IMR-90 (cell line): ENCODE measurements at regions not wholly inside any gene's neighbourhood (a gene's known extent, or its start where the extent isn't known, plus 50 kb on each side); places are given as distances from the start of the nearest gene placed in this dataset.

Experiments
- ATAC-seq: fragments of 200-7000 bp; cut with Tn5 transposase; 2 replicates; pipeline ENCODE4 v1.9.1; 2020; ENCODE audit warnings: low read depth, mild to moderate bottlenecking, moderate library complexity
- BruUV-seq: library from RNA; stranded (reverse); fragments of 400-500 nt; replicated peaks from 2 replicates; lab custom pipeline; 2021; lab: Mats Ljungman, UMichigan
- CTCF ChIA-PET: fragments of 300-600 bp; formaldehyde crosslinking; extraction: SDS; loops from one replicate; lab custom pipeline; 2021; ENCODE audit warnings: antibody characterized with exemption; lab: Yijun Ruan, JAX
- POLR2A ChIA-PET: fragments of 300-600 bp; sonication (Branson Sonifier 250); formaldehyde crosslinking; loops from one replicate; lab custom pipeline; 2022; ENCODE audit warnings: antibody characterized with exemption; ENCODE audit not compliant: unreplicated experiment; lab: Charles Lee
- DNase-seq: peaks from one replicate; pipeline ENCODE4 v3.0.0; 2013
- H2AFZ ChIP-seq: replicated peaks from 2 replicates; pipeline ENCODE3; 2013; ENCODE audit warnings: low read length, mild to moderate bottlenecking; ENCODE audit not compliant: poor library complexity
- H2AK5ac ChIP-seq: 2 replicates; pipeline ENCODE4 v1.6.1; 2013; ENCODE audit warnings: low read depth, low read length, inconsistent platforms
- H2AK9ac ChIP-seq: replicated peaks from 2 replicates; pipeline ENCODE3; 2013; ENCODE audit warnings: mild to moderate bottlenecking, low read depth, low read length, moderate library complexity; ENCODE audit not compliant: poor library complexity
- H2BK120ac ChIP-seq: 2 replicates; pipeline ENCODE4 v1.6.1; 2013; ENCODE audit warnings: low read depth, low read length, inconsistent platforms
- H2BK15ac ChIP-seq: 3 replicates; pipeline ENCODE4 v1.6.1; 2013; ENCODE audit warnings: low read depth, low read length, inconsistent platforms
- H2BK20ac ChIP-seq: 2 replicates; pipeline ENCODE4 v1.6.1; 2013; ENCODE audit warnings: low read depth, mild to moderate bottlenecking, inconsistent platforms, low read length, moderate library complexity
- H2BK5ac ChIP-seq: 2 replicates; pipeline ENCODE4 v1.6.1; 2013; ENCODE audit warnings: mild to moderate bottlenecking, low read depth, low read length, inconsistent platforms; ENCODE audit not compliant: poor library complexity, severe bottlenecking
- H3K14ac ChIP-seq: replicated peaks from 2 replicates; pipeline ENCODE4 v1.6.1; 2013; ENCODE audit warnings: low read depth, low read length, inconsistent platforms
- H3K18ac ChIP-seq: 2 replicates; pipeline ENCODE4 v1.6.1; 2013; ENCODE audit warnings: low read depth, low read length, control low read depth
- H3K23ac ChIP-seq: 2 replicates; pipeline ENCODE4 v1.6.1; 2013; ENCODE audit warnings: low read depth, low read length, inconsistent platforms
- H3K27ac ChIP-seq: 2 replicates; pipeline ENCODE4 v1.5.1; 2013; ENCODE audit warnings: mild to moderate bottlenecking, control low read depth, low read length; ENCODE audit not compliant: insufficient read depth
- H3K27me3 ChIP-seq: 2 replicates; pipeline ENCODE4 v1.6.1; 2013; ENCODE audit warnings: low read length; ENCODE audit not compliant: control insufficient read depth, insufficient read depth
- H3K36me3 ChIP-seq: 2 replicates; pipeline ENCODE4 v1.6.1; 2013; ENCODE audit warnings: low read length, mixed read lengths; ENCODE audit not compliant: control insufficient read depth, insufficient read depth
- H3K4ac ChIP-seq: 2 replicates; pipeline ENCODE4 v1.6.1; 2013; ENCODE audit warnings: low read depth, low read length, inconsistent platforms
- H3K4me1 ChIP-seq: 2 replicates; pipeline ENCODE4 v1.6.1; 2013; ENCODE audit warnings: low read length, mixed read lengths; ENCODE audit not compliant: control insufficient read depth, insufficient read depth
- H3K4me2 ChIP-seq: 2 replicates; pipeline ENCODE4 v1.6.1; 2013; ENCODE audit warnings: low read depth, mild to moderate bottlenecking, control low read depth, low read length, moderate library complexity
- H3K4me3 ChIP-seq: 2 replicates; pipeline ENCODE4 v1.5.1; 2013; ENCODE audit warnings: low read depth, mild to moderate bottlenecking, control low read depth, low read length, moderate library complexity; ENCODE audit not compliant: insufficient read depth
- H3K56ac ChIP-seq: 2 replicates; pipeline ENCODE4 v1.6.1; 2013; ENCODE audit warnings: low read length, inconsistent platforms; ENCODE audit not compliant: insufficient read depth; ENCODE audit errors: extremely low read depth
- H3K79me1 ChIP-seq, 2 experiments: 2 replicates each; pipeline ENCODE4 v1.6.1; 2013; ENCODE audit warnings: low read length in 2 of 2, inconsistent platforms in 1 of 2, low read depth in 1 of 2
- H3K9ac ChIP-seq: 2 replicates; pipeline ENCODE4 v1.6.1; 2013; ENCODE audit warnings: low read depth, low read length, control low read depth
- H3K9me1 ChIP-seq: 2 replicates; pipeline ENCODE4 v1.6.1; 2013; ENCODE audit warnings: low read length, inconsistent platforms; ENCODE audit not compliant: insufficient read depth
- H3K9me3 ChIP-seq: 2 replicates; pipeline ENCODE4 v1.6.1; 2013; ENCODE audit warnings: low read length; ENCODE audit not compliant: control insufficient read depth, insufficient read depth
- H4K20me1 ChIP-seq: 2 replicates; pipeline ENCODE4 v1.6.1; 2013; ENCODE audit warnings: low read length, inconsistent platforms; ENCODE audit not compliant: insufficient read depth
- H4K5ac ChIP-seq: 2 replicates; pipeline ENCODE4 v1.6.1; 2013; ENCODE audit warnings: mild to moderate bottlenecking, low read depth, low read length, control low read depth
- H4K8ac ChIP-seq, 2 experiments: 2 replicates each; pipeline ENCODE4 v1.6.1; 2013; ENCODE audit warnings: low read depth in 2 of 2, low read length in 2 of 2, control low read depth in 1 of 2, inconsistent platforms in 1 of 2
- H4K91ac ChIP-seq: 2 replicates; pipeline ENCODE4 v1.6.1; 2013; ENCODE audit warnings: low read depth, low read length, inconsistent platforms; ENCODE audit not compliant: insufficient read depth
- MAFK ChIP-seq: IDR thresholded peaks from 2 replicates; pipeline ENCODE4 v1.6.1; 2012; ENCODE audit warnings: low read depth, low read length, improper control_type of control experiment
- SMC3 ChIP-seq: fragments of 150-350 bp; IDR thresholded peaks from 2 replicates; pipeline ENCODE4 v1.6.1; 2016; ENCODE audit warnings: low read depth, mild to moderate bottlenecking, antibody characterized with exemption, low read length, moderate library complexity
- WGBS, 2 experiments: methylation state at CpG; one replicate each; pipeline versions ENCODE4 v1.1.5 to v1.1.7; 2013; ENCODE audit warnings: missing lambda C conversion rate in 2 of 2; ENCODE audit not compliant: insufficient read length in 1 of 2; ENCODE audit errors: extremely low coverage in 2 of 2; 5-methylcytosine and 5-hydroxymethylcytosine counted together
- dilution Hi-C: fragments of 300-500 bp; cut with HindIII; formaldehyde crosslinking; loops from one replicate; pipeline ENCODE4 v1.14.3; 2018; ENCODE audit warnings: low sequenced_read_pairs; ENCODE audit not compliant: unreplicated experiment
- in situ Hi-C: fragments of 300-500 bp; cut with MboI; formaldehyde crosslinking; loops from 3 replicates; pipeline ENCODE4 v1.14.3; 2019; ENCODE audit warnings: low sequenced_read_pairs, inconsistent platforms, mixed read lengths
- intact Hi-C: fragments of 100-400 bp; cut with micrococcal nuclease; formaldehyde crosslinking; loops from 2 replicates; pipeline ENCODE4 v1.10.0; 2022
- TF ChIP-seq, protein P1 (sequence below): fragments of 150-350 bp; IDR thresholded peaks from 2 replicates; pipeline ENCODE4 v1.6.1; 2016; ENCODE audit warnings: low read depth, mild to moderate bottlenecking, low read length, moderate library complexity, borderline replicate concordance
- TF ChIP-seq, protein P2 (sequence below): fragments of 150-350 bp; IDR thresholded peaks from 2 replicates; pipeline ENCODE4 v1.6.1; 2017; ENCODE audit warnings: mild to moderate bottlenecking, antibody characterized with exemption, low read length, low read depth

DNA sequence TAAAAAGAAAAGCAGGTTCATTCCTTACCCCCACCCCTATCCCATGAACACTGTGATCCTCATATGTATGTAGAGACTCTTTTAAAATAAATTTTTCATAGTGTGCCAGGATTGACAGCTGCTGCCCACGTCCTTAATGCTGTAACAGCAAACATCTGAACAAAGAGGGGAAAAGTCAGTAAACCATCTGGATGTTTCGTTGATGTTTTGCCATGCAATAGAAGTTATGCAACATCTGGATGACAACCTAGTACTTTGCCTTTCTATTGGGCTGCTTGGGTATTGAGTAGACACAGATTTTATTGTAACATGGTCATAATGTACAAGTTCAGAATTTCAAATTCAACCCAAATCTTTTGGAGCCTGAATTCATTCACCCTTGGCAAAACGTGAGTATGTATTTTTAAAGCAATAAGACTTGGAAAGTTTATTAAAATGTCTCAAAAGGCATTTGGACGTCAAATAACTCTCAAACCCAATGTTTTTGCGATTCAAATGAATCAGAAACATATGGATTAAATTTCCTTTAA lies 500.3 kb downstream of the DHX35 start:
- Histone ChIP-seq H2BK15ac (no peak overlapping the region), H2AK5ac (no peak overlapping the region), H3K27ac (no peak overlapping the region), H3K23ac (no peak overlapping the region), H3K4me2 (no peak overlapping the region), H3K4me1 (no peaks in the 10 kb centered on the region), H3K9ac (no peak overlapping the region), H2BK5ac (no peak overlapping the region), H3K14ac (no peak overlapping the region), H2BK120ac (no peak overlapping the region), H3K9me3 (peaks cover 3% of the 10 kb centered on the region; the same call in 1 of the 2 replicates), H3K27me3 (no peaks in the 10 kb centered on the region), H2AFZ (no peak overlapping the region), H3K9me1 (no peaks in the 10 kb centered on the region), H4K5ac (no peak overlapping the region), H2AK9ac (no peak overlapping the region), H2BK20ac (no peak overlapping the region), H4K91ac (no peak overlapping the region), H4K20me1 (no peaks in the 10 kb centered on the region), H4K8ac (no peak overlapping the region), H3K36me3 (no peaks in the 10 kb centered on the region), H3K4me3 (no peak overlapping the region), H3K18ac (no peak overlapping the region), H3K56ac (no peak overlapping the region), H3K79me1 (no peaks in the 10 kb centered on the region), H3K4ac (no peak overlapping the region)
- DNase-seq: no peak
- intact Hi-C loops (no loop called here), in situ Hi-C loops (no loop called here), dilution Hi-C loops (no loop called here)
- ATAC-seq: no peak
- POLR2A ChIA-PET: no interaction called here
- TF ChIP-seq, protein P1, sequence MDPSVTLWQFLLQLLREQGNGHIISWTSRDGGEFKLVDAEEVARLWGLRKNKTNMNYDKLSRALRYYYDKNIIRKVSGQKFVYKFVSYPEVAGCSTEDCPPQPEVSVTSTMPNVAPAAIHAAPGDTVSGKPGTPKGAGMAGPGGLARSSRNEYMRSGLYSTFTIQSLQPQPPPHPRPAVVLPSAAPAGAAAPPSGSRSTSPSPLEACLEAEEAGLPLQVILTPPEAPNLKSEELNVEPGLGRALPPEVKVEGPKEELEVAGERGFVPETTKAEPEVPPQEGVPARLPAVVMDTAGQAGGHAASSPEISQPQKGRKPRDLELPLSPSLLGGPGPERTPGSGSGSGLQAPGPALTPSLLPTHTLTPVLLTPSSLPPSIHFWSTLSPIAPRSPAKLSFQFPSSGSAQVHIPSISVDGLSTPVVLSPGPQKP: no peak
- TF ChIP-seq, protein P2, sequence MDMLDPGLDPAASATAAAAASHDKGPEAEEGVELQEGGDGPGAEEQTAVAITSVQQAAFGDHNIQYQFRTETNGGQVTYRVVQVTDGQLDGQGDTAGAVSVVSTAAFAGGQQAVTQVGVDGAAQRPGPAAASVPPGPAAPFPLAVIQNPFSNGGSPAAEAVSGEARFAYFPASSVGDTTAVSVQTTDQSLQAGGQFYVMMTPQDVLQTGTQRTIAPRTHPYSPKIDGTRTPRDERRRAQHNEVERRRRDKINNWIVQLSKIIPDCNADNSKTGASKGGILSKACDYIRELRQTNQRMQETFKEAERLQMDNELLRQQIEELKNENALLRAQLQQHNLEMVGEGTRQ: no peak
- TF ChIP-seq SMC3: no peak
- TF ChIP-seq MAFK: no peak
- CTCF ChIA-PET: no interaction called here
- BruUV-seq: no TSS peak
- WGBS, 2 experiments: no CpG with 5 or more reads among the region's 5 CpGs
